ENCODE measurements at regions not wholly inside any gene's neighbourhood (a gene's known extent, or its start where the extent isn't known, plus 50 kb on each side); places are given as distances from the start of the nearest gene placed in this dataset.

DNA sequence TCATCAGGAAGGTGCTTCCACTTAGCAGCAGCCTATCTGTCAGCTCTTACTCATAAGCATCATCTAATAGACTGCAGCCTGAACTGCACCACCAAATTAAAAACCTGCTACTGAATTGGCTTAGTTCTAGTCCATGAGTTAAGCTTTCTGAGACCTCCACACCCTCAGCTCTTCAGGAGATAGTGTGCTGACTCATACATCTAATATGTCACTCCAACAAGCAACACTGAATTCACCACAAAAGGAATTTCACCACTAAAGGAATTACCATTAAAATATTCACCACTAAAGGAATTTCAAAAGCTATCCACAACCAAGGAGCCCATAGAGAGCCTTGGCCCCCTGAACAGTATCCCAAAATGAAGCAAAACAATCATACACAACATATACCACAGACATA, 418.5 kb upstream of the RORB start:
- TF ChIP-seq SIN3A (IDR thresholded peaks at IDR 0.05; ENCODE audit: borderline replicate concordance, insufficient read depth, low read length) (no peak), POLR2AphosphoS5 (IDR thresholded peaks at IDR 0.05; ENCODE audit: low read depth, low read length) (no peak), TAF1 (IDR thresholded peaks at IDR 0.05; ENCODE audit: borderline replicate concordance, insufficient read depth, low read length) (no peak), FOXP2 (optimal IDR thresholded peaks at IDR 0.05; ENCODE audit: borderline replicate concordance, extremely low read depth, extremely low read length, insufficient read depth) (no peak)
- TF ChIP-seq, protein P1, sequence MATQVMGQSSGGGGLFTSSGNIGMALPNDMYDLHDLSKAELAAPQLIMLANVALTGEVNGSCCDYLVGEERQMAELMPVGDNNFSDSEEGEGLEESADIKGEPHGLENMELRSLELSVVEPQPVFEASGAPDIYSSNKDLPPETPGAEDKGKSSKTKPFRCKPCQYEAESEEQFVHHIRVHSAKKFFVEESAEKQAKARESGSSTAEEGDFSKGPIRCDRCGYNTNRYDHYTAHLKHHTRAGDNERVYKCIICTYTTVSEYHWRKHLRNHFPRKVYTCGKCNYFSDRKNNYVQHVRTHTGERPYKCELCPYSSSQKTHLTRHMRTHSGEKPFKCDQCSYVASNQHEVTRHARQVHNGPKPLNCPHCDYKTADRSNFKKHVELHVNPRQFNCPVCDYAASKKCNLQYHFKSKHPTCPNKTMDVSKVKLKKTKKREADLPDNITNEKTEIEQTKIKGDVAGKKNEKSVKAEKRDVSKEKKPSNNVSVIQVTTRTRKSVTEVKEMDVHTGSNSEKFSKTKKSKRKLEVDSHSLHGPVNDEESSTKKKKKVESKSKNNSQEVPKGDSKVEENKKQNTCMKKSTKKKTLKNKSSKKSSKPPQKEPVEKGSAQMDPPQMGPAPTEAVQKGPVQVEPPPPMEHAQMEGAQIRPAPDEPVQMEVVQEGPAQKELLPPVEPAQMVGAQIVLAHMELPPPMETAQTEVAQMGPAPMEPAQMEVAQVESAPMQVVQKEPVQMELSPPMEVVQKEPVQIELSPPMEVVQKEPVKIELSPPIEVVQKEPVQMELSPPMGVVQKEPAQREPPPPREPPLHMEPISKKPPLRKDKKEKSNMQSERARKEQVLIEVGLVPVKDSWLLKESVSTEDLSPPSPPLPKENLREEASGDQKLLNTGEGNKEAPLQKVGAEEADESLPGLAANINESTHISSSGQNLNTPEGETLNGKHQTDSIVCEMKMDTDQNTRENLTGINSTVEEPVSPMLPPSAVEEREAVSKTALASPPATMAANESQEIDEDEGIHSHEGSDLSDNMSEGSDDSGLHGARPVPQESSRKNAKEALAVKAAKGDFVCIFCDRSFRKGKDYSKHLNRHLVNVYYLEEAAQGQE (IDR thresholded peaks at IDR 0.05; ENCODE audit: insufficient read depth in 1 of 2, low read depth in 2 of 2, low read length in 2 of 2) = no peak

DNA sequence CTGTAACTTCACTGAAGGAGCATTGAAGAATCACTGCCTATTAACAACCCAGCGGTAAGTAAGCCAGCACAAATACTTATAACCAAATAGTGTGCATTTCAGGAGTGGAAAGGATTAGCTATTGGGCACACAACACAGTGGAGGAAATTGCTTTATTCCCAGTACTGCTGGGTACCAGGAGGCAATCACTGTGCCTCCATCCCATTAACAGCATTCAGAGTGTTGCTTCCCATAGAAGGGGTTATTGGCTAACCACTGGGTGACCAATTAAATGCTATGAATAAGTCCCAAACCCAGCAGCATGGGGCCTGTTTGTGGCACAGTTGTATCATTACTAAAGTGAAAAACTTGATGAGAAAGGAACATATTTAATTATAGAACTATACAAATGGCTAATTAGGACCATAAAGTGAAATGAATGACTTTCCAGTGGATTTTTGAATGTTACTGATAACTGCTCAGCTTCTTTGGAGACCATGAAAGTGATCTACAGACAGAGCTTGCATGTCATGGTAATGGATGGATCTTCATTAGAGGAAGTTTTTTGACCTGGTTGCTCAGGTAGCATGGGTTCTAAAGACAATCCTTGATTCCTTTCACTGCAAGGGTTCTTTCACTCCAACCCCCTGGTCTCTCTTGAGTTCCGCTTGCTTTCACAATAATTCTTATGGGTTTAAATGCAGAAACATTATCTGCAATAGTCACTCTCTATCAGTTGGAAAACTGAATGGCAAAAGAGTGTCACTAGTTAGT, 413.3 kb upstream of the RORB start:
- TF ChIP-seq FOXP2 (optimal IDR thresholded peaks at IDR 0.05; ENCODE audit: borderline replicate concordance, extremely low read depth, extremely low read length, insufficient read depth) (no peak), SIN3A (IDR thresholded peaks at IDR 0.05; ENCODE audit: borderline replicate concordance, insufficient read depth, low read length) (no peak), TAF1 (IDR thresholded peaks at IDR 0.05; ENCODE audit: borderline replicate concordance, insufficient read depth, low read length) (no peak), POLR2AphosphoS5 (IDR thresholded peaks at IDR 0.05; ENCODE audit: low read depth, low read length) (no peak)
- TF ChIP-seq, protein P1 (IDR thresholded peaks at IDR 0.05; ENCODE audit: insufficient read depth in 1 of 2, low read depth in 2 of 2, low read length in 2 of 2) = no peak

DNA sequence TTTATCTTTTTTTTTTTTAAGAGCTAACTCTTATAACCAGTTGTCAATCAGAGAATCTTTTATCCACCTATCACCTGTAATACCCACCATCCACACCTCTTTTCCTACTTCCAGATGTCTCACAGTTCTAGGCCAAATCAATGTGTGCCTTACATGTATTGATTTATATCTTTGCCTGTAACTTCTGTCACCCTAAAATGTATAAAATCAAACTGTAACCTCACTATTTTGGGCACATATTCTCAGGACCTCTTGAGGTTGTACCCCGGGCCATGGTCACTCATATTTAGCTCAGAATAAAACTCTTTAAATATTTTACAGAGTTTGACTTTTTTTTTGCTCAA, 404.7 kb upstream of the RORB start:
- no peak for TF ChIP-seq FOXP2 (optimal IDR thresholded peaks at IDR 0.05; ENCODE audit: borderline replicate concordance, extremely low read depth, extremely low read length, insufficient read depth)
- no peak for TF ChIP-seq SIN3A (IDR thresholded peaks at IDR 0.05; ENCODE audit: borderline replicate concordance, insufficient read depth, low read length)
- no peak for TF ChIP-seq POLR2AphosphoS5 (IDR thresholded peaks at IDR 0.05; ENCODE audit: low read depth, low read length)
- TF ChIP-seq, protein P1 (IDR thresholded peaks at IDR 0.05; ENCODE audit: insufficient read depth in 1 of 2, low read depth in 2 of 2, low read length in 2 of 2) = no peak
- TF ChIP-seq TAF1 (IDR thresholded peaks at IDR 0.05; ENCODE audit: borderline replicate concordance, insufficient read depth, low read length) = no peak

DNA sequence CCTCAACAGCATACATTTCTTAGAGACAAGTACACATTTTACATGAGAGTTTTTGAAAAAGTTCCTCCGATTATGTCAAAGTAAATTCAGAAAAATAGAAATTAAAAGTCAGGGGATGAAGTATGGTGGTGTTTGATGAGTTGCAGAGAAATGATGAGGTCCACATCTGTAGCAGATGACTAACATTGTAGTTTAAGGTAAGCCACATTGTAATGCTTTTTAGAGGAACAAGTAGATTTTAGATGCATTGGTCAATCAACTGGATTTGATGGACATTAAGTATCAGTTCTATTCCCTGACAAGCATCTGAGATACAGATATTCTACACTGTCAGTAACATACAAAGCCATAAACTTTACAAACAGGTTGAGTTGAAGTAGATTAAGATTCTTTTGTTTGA, 402.4 kb upstream of the RORB start:
- TF ChIP-seq SIN3A (IDR thresholded peaks at IDR 0.05; ENCODE audit: borderline replicate concordance, insufficient read depth, low read length) = no peak

DNA sequence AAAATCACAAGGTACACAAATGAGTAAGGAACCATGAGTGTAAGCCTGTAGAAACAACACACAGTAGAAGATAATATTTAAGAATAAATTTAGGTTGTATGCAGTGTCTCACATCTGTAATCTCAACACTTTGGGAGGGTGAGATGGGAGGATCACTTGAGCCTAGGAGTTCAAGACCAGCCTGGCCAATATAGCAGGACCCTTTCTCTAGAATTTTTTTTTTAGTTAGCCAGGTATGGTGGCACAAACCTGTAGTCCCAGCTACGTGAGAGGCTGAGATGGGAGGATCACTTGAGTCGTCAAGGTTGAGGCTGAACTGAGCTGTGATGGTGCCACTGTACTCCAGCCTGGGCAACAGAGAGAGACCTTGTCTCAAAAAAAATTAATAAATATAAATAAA, 401.2 kb upstream of the RORB start:
- TF ChIP-seq SIN3A (IDR thresholded peaks at IDR 0.05; ENCODE audit: borderline replicate concordance, insufficient read depth, low read length) = no peak
- TF ChIP-seq FOXP2 (optimal IDR thresholded peaks at IDR 0.05; ENCODE audit: borderline replicate concordance, extremely low read depth, extremely low read length, insufficient read depth) = no peak
- TF ChIP-seq, protein P1 (IDR thresholded peaks at IDR 0.05; ENCODE audit: insufficient read depth in 1 of 2, low read depth in 2 of 2, low read length in 2 of 2) = no peak
- TF ChIP-seq TAF1 (IDR thresholded peaks at IDR 0.05; ENCODE audit: borderline replicate concordance, insufficient read depth, low read length) = no peak
- TF ChIP-seq POLR2AphosphoS5 (IDR thresholded peaks at IDR 0.05; ENCODE audit: low read depth, low read length) = no peak

Measured in PFSK-1 (cell line).